ENCODE measurements at regions not wholly inside any gene's neighbourhood (a gene's known extent, or its start where the extent isn't known, plus 50 kb on each side); places are given as distances from the start of the nearest gene placed in this dataset.
"Not testable (repeated sequence)": the region's sequence is repeated elsewhere in the genome, so short reads cannot be mapped to it uniquely, and the experiment has no call there.

GRCh38 chr10:125235093-125236069, 75.0 kb upstream of the CTBP2 start:
- H3K4me3 ChIP-seq = no peak overlapping the region
- H3K36me3 ChIP-seq = no peaks in the 10 kb centered on the region
- intact Hi-C loops (cut with DNase I) = no loop called here
- H3K9me3 ChIP-seq = peaks cover 9% of the 10 kb centered on the region
- H3K4me1 ChIP-seq = no peaks in the 10 kb centered on the region
- no peak for TF ChIP-seq CTCF (IDR thresholded peaks at IDR 0.05)
- H3K27me3 ChIP-seq (ENCODE audit: low read depth) = peaks cover 3% of the 10 kb centered on the region
- ATAC-seq (no peak), DNase-seq (no peak)
- H3K27ac ChIP-seq = no peak overlapping the region

- H3K4me3 ChIP-seq; DNase-seq; ATAC-seq; H3K27ac ChIP-seq; intact Hi-C loops (cut with DNase I); H3K4me1 ChIP-seq; H3K36me3 ChIP-seq; H3K9me3 ChIP-seq; H3K27me3 ChIP-seq (ENCODE audit: low read depth): not testable (repeated sequence)
Measured at GRCh38 chr10:125234576-125234975, 74.2 kb upstream of the CTBP2 start.

- Histone ChIP-seq H3K4me3 (no peak overlapping the region), H3K27me3 (ENCODE audit: low read depth) (peaks cover 3% of the 10 kb centered on the region), H3K4me1 (no peaks in the 10 kb centered on the region), H3K36me3 (no peaks in the 10 kb centered on the region), H3K9me3 (peaks cover 5% of the 10 kb centered on the region), H3K27ac (no peak overlapping the region)
- ATAC-seq = no peak
- intact Hi-C loops (cut with DNase I) = no loop called here
- no peak for DNase-seq
- TF ChIP-seq CTCF (IDR thresholded peaks at IDR 0.05) = no peak
Measured at GRCh38 chr10:125233726-125234125, 73.4 kb upstream of the CTBP2 start.

- no peak overlapping the region for H3K4me3 ChIP-seq
- TF ChIP-seq CTCF (IDR thresholded peaks at IDR 0.05) = no peak
- no peaks in the 10 kb centered on the region for H3K9me3 ChIP-seq
- DNase-seq (no peak), ATAC-seq (no peak)
- peaks cover 3% of the 10 kb centered on the region for H3K27me3 ChIP-seq (ENCODE audit: low read depth)
- intact Hi-C loops (cut with DNase I) = no loop called here
- H3K27ac ChIP-seq = no peak overlapping the region
- H3K4me1 ChIP-seq = no peaks in the 10 kb centered on the region
- H3K36me3 ChIP-seq = no peaks in the 10 kb centered on the region
Measured at GRCh38 chr10:125232841-125233240, 72.5 kb upstream of the CTBP2 start.

- H3K4me1 ChIP-seq = no peaks in the 10 kb centered on the region
- no peak for TF ChIP-seq CTCF (IDR thresholded peaks at IDR 0.05)
- no peak overlapping the region for H3K4me3 ChIP-seq
- no peaks in the 10 kb centered on the region for H3K9me3 ChIP-seq
- no peak overlapping the region for H3K27ac ChIP-seq
- H3K27me3 ChIP-seq (ENCODE audit: low read depth) = no peaks in the 10 kb centered on the region
- H3K36me3 ChIP-seq = no peaks in the 10 kb centered on the region
- intact Hi-C loops (cut with DNase I) = no loop called here
- DNase-seq = no peak
- no peak for ATAC-seq
Measured at GRCh38 chr10:125231813-125232475, 71.6 kb upstream of the CTBP2 start.
